GM19455 (cell line): ENCODE measurements at regions not wholly inside any gene's neighbourhood (a gene's known extent, or its start where the extent isn't known, plus 50 kb on each side); places are given as distances from the start of the nearest gene placed in this dataset.
"Not testable (repeated sequence)": the region's sequence is repeated elsewhere in the genome, so short reads cannot be mapped to it uniquely, and the experiment has no call there.

Experiments
- ATAC-seq: cut with Tn5 transposase; IDR thresholded peaks from one replicate; pipeline ENCODE4 v1.9.1; 2021; ENCODE audit not compliant: unreplicated experiment

GRCh38 chr5:36778336-36778735, 98.2 kb upstream of the NIPBL start:
- no peak for ATAC-seq

- ATAC-seq: not testable (repeated sequence)
Observed at GRCh38 chr5:36782612-36783011, 94.0 kb upstream of the NIPBL start.

DNA sequence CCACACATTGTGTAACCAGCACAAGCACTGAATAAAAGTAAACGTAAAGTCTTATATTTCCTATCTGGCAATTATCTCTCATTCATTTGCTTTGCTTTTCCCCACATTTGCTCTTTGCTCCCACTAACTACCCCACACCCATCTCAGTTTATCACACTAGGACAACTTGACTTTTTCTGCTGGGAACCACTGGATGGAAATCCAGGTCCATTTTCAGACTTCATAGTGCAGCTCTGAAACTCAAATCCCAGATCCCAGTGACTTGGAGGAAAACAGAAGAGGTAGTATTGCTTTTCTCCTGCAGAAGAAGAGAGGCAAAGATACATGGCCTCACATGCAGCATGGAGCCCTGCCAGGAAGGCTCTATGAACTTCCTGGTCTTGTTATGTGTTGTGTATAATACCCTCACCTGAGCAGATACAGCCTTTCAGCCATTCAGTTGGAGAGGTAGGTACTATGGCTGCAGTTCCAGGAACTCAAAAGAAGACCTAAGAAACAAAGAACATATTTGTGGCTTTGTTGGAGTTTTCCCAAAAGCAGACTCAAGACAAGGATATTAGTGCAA, 90.0 kb upstream of the NIPBL start:
- no peak for ATAC-seq

GRCh38 chr5:36787365-36788093, 89.0 kb upstream of the NIPBL start:
- ATAC-seq: no peak

- no peak for ATAC-seq
Observed at GRCh38 chr5:36790847-36791246, 85.7 kb upstream of the NIPBL start.

DNA sequence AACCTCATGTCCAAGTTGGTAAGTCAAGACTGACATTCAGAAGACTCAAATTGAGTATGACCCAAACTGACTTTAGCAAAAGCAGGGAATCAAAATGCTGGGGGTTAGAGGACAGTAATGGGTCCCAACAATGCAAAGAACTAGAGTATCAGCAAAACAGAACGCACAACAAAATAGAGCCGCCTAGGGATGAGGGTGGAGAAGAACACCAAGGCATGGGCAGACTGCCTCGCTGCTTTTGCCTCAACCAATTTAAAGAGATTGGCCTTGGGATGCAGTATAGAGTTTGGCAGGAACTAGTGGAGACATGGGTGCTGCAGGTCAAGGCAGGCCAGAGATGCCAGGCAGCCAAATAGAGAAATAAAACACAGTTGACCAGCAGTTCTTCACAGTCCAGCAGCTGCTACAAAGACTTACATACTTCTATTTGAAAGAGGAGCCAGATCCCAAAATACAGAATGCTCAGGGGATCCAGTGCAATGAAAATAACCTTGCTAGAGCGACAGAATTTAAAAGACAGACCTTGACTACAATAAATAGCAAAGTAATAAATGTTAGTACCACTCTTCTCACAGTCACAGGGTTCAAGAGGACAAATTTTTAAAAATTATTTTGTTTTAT, 83.9 kb upstream of the NIPBL start:
- no peak for ATAC-seq

DNA sequence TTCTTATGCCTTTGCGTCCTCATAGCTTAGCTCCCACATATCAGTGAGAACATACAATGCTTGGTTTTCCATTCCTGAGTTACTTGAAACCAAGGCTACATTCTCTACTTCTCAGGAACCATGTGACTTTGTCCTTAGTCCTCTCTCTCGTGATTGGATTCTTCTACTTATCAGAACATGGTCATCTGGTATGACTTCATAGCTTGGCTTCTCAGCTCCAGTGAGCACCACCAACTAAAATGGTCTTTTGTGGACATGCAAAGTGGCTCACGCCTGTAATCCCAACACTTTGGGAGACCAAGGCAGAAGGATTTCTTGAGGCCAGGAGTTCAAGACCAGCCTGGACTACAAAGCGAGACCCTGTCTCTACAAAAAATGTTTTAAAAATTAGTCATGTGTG, 81.2 kb upstream of the NIPBL start:
- no peak for ATAC-seq

DNA sequence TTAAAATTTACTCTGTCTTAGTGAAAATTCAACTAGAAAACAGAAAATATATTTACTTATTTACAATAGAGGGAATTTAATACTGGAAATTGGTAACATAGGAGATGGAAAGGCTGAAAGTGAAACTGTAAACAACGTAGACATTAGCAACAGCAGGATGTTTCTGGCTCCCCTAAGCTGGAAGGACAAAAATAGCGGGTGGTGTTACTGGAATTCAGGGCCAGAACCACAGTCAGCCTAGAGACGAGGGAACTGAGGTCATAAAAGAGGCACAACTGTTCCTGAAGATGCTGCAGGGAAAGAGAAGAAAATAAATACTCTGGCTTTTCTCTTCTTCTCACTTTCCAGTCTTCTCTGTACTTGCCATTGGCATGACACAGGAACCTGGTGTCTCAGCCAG, 80.4 kb upstream of the NIPBL start:
- ATAC-seq: no peak

DNA sequence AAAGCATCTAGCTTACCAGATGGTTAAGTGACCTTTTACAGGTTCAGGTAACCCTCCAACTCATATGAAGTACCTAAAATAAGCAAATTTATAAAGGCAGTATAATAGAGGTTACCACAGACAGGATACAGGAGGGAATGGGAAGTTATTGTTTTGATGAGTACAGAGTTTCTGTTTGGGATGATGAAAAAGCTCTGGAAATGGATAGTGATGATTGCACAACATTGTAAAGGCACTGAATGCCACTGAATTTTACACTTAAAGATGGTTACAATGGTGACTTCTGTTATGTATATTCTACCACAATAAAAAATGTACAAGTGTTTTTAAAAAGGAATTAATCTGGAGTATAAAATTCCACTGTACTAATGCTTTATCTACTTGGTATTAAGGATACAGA, 75.0 kb upstream of the NIPBL start:
- no peak for ATAC-seq

- ATAC-seq: no peak
Observed at GRCh38 chr5:36802187-36802586, 74.4 kb upstream of the NIPBL start.

DNA sequence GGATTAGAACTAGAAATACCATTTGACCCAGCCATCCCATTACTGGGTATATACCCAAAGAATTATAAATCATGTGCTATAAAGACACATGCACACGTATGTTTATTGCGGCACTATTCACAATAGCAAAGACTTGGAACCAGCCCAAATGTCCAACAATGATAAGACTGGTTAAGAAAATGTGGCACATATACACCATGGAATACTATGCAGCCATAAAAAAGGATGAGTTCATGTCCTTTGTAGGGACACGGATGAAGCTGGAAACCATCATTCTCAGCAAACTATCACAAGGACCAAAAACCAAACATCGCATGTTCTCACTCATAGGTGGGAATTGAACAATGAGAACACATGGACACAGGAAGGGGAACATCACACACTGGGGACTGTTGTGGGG, 63.3 kb upstream of the NIPBL start:
- not testable (repeated sequence) for ATAC-seq

- ATAC-seq: no peak
Observed at GRCh38 chr5:36815871-36816270, 60.7 kb upstream of the NIPBL start.

- ATAC-seq: no peak
Observed at GRCh38 chr5:36820900-36821299, 55.7 kb upstream of the NIPBL start.

- no peak for ATAC-seq
Observed at GRCh38 chr5:36826694-36827093, 49.9 kb upstream of the NIPBL start.
